Uterus (tissue), 2 donors: ENCODE measurements at regions not wholly inside any gene's neighbourhood (a gene's known extent, or its start where the extent isn't known, plus 50 kb on each side); places are given as distances from the start of the nearest gene placed in this dataset.

Experiments used
- CTCF ChIP-seq, 4 experiments: fragments of 200-600 bp in 2 of 4; fragments of 450-650 bp in 2 of 4; sonication (generic) in 2 of 4; IDR thresholded peaks; one replicate each; pipeline ENCODE4 v1.5.1; 2016 to 2019; ENCODE audit warnings: antibody characterized with exemption in 4 of 4, mild to moderate bottlenecking in 2 of 4, moderate library complexity in 1 of 4
- POLR2A ChIP-seq, 2 donors: fragments of 450-650 bp; IDR thresholded peaks; one replicate each; pipeline ENCODE4 v1.6.1; 2016; ENCODE audit warnings: antibody characterized with exemption in 2 of 2, mild to moderate bottlenecking in 1 of 2, moderate library complexity in 1 of 2

- TF ChIP-seq CTCF (IDR thresholded peaks at IDR 0.05) (no peak), POLR2A (IDR thresholded peaks at IDR 0.05) (no peak)
These were observed 231.5 kb downstream of the NXPE2 start for GRCh38 chr11:114909866-114910265.
